ENCODE measurements at regions not wholly inside any gene's neighbourhood (a gene's known extent, or its start where the extent isn't known, plus 50 kb on each side); places are given as distances from the start of the nearest gene placed in this dataset.
"Not testable (repeated sequence)": the region's sequence is repeated elsewhere in the genome, so short reads cannot be mapped to it uniquely, and the experiment has no call there.

DNA sequence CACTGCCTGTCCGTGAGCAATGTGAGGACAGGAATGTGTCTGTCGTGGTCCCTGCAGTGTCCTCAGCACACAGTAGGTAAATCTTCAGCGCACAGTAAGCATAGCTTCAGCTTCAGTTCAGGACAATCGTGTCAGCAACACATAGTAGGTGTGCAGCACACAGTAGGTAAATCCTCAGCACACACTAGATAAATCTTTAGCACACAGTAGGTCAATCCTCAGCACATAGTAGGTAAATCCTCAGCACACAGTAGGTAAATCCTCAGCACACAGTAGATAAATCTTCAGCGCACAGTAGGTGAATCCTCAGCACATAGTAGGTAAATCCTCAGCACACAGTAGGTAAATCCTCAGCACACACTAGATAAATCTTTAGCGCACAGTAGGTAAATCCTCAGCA, 102.4 kb downstream of the MICALL2 start:
- H3K4me1 ChIP-seq (ENCODE audit: control insufficient read depth, insufficient read depth, low read length); H3K27me3 ChIP-seq (ENCODE audit: control insufficient read depth, insufficient read depth, low read length); H3K9ac ChIP-seq (ENCODE audit: low read depth, low read length); H3K9me3 ChIP-seq (ENCODE audit: control insufficient read depth, insufficient read depth, low read length); H3K36me3 ChIP-seq (ENCODE audit: control insufficient read depth, insufficient read depth, low read length); H3K27ac ChIP-seq (ENCODE audit: low read depth, low read length); H3K4me3 ChIP-seq (ENCODE audit: low read depth, low read length): not testable (repeated sequence)

GRCh38 chr7:1357260-1357600, 102.0 kb downstream of the MICALL2 start:
- not testable (repeated sequence) for H3K9me3 ChIP-seq (ENCODE audit: control insufficient read depth, insufficient read depth, low read length); H3K4me3 ChIP-seq (ENCODE audit: low read depth, low read length); H3K27ac ChIP-seq (ENCODE audit: low read depth, low read length); H3K36me3 ChIP-seq (ENCODE audit: control insufficient read depth, insufficient read depth, low read length); H3K27me3 ChIP-seq (ENCODE audit: control insufficient read depth, insufficient read depth, low read length); H3K4me1 ChIP-seq (ENCODE audit: control insufficient read depth, insufficient read depth, low read length); H3K9ac ChIP-seq (ENCODE audit: low read depth, low read length)

- Histone ChIP-seq H3K27ac (ENCODE audit: low read depth, low read length) (no peak overlapping the region), H3K4me3 (ENCODE audit: low read depth, low read length) (no peak overlapping the region), H3K27me3 (ENCODE audit: control insufficient read depth, insufficient read depth, low read length) (no peaks in the 10 kb centered on the region), H3K9me3 (ENCODE audit: control insufficient read depth, insufficient read depth, low read length) (no peaks in the 10 kb centered on the region), H3K9ac (ENCODE audit: low read depth, low read length) (no peak overlapping the region), H3K4me1 (ENCODE audit: control insufficient read depth, insufficient read depth, low read length) (no peaks in the 10 kb centered on the region), H3K36me3 (ENCODE audit: control insufficient read depth, insufficient read depth, low read length) (no peaks in the 10 kb centered on the region)
Measured at GRCh38 chr7:1357601-1358271, 101.5 kb downstream of the MICALL2 start.

GRCh38 chr7:1358376-1359050, 100.8 kb downstream of the MICALL2 start:
- no peaks in the 10 kb centered on the region for H3K27me3 ChIP-seq (ENCODE audit: control insufficient read depth, insufficient read depth, low read length)
- no peak overlapping the region for H3K9ac ChIP-seq (ENCODE audit: low read depth, low read length)
- no peak overlapping the region for H3K4me3 ChIP-seq (ENCODE audit: low read depth, low read length)
- H3K27ac ChIP-seq (ENCODE audit: low read depth, low read length) = no peak overlapping the region
- no peaks in the 10 kb centered on the region for H3K4me1 ChIP-seq (ENCODE audit: control insufficient read depth, insufficient read depth, low read length)
- H3K9me3 ChIP-seq (ENCODE audit: control insufficient read depth, insufficient read depth, low read length) = no peaks in the 10 kb centered on the region
- H3K36me3 ChIP-seq (ENCODE audit: control insufficient read depth, insufficient read depth, low read length) = no peaks in the 10 kb centered on the region

DNA sequence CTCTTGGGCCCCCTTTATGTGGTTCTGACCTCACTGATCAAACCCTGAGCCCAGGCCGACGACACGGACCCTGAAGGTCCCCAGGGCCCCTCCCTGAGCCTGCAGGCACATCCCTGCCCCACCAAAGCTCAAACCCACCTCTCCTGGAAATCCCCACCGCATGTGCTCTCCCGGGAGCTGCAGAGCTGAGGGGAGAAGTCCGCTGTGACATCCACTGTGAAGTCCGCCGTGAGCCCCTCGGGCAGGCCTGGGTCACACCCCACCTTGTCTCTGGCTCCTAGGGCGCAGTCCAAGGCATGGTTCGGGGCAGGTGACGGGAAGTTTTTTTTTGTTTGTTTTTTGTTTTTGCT, 100.2 kb downstream of the MICALL2 start:
- H3K27me3 ChIP-seq (ENCODE audit: control insufficient read depth, insufficient read depth, low read length) = no peaks in the 10 kb centered on the region
- H3K4me1 ChIP-seq (ENCODE audit: control insufficient read depth, insufficient read depth, low read length) = no peaks in the 10 kb centered on the region
- no peak overlapping the region for H3K4me3 ChIP-seq (ENCODE audit: low read depth, low read length)
- no peak overlapping the region for H3K27ac ChIP-seq (ENCODE audit: low read depth, low read length)
- H3K9ac ChIP-seq (ENCODE audit: low read depth, low read length) = no peak overlapping the region
- no peaks in the 10 kb centered on the region for H3K36me3 ChIP-seq (ENCODE audit: control insufficient read depth, insufficient read depth, low read length)
- no peaks in the 10 kb centered on the region for H3K9me3 ChIP-seq (ENCODE audit: control insufficient read depth, insufficient read depth, low read length)

DNA sequence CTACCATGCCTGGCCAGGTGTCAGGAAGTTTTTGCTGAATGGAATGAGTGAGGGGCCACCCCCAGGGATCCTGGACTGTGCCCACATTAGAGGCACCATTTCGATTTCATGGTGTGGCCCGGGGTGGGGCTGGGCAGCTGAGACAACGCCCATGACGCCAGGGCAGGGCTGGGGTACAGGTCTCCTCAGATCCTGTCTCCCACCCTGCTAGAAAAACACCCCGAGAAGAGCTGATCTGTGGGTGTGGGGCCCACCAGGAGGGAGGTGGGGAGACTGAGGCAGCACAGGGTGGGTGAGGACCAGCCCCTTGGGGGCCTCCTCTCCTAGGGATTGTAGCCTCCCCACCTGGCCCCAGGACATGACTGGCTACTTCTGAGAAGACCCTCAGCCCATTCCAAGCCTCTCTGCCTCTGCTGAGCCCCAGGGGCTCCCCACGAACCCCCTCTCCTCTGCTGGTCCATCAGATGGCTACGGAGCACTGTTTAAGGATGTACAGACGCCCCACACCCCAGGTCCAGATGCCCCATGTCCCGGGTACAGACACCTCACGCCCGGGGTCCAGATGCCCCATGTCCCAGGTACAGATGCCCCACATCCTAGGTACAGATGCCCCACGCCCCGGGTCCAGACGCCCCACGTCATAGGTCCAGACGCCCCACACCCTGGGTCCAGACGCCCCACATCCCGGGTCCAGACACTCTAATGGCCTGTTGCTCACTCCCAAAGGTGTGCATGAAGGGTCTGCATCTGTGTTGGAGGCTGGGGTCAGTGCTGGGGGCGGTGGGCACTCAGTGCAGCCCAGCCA, 99.4 kb downstream of the MICALL2 start:
- H3K4me3 ChIP-seq (ENCODE audit: low read depth, low read length) = no peak overlapping the region
- no peaks in the 10 kb centered on the region for H3K36me3 ChIP-seq (ENCODE audit: control insufficient read depth, insufficient read depth, low read length)
- no peak overlapping the region for H3K27ac ChIP-seq (ENCODE audit: low read depth, low read length)
- H3K9ac ChIP-seq (ENCODE audit: low read depth, low read length) = no peak overlapping the region
- no peaks in the 10 kb centered on the region for H3K4me1 ChIP-seq (ENCODE audit: control insufficient read depth, insufficient read depth, low read length)
- H3K27me3 ChIP-seq (ENCODE audit: control insufficient read depth, insufficient read depth, low read length) = no peaks in the 10 kb centered on the region
- no peaks in the 10 kb centered on the region for H3K9me3 ChIP-seq (ENCODE audit: control insufficient read depth, insufficient read depth, low read length)

- no peak overlapping the region for H3K4me3 ChIP-seq (ENCODE audit: low read depth, low read length)
- H3K9ac ChIP-seq (ENCODE audit: low read depth, low read length) = no peak overlapping the region
- no peak overlapping the region for H3K27ac ChIP-seq (ENCODE audit: low read depth, low read length)
- no peaks in the 10 kb centered on the region for H3K27me3 ChIP-seq (ENCODE audit: control insufficient read depth, insufficient read depth, low read length)
- H3K36me3 ChIP-seq (ENCODE audit: control insufficient read depth, insufficient read depth, low read length) = no peaks in the 10 kb centered on the region
- no peaks in the 10 kb centered on the region for H3K4me1 ChIP-seq (ENCODE audit: control insufficient read depth, insufficient read depth, low read length)
- H3K9me3 ChIP-seq (ENCODE audit: control insufficient read depth, insufficient read depth, low read length) = no peaks in the 10 kb centered on the region
Measured at GRCh38 chr7:1360521-1360971, 98.7 kb downstream of the MICALL2 start.

- Histone ChIP-seq H3K4me1 (ENCODE audit: control insufficient read depth, insufficient read depth, low read length) (no peaks in the 10 kb centered on the region), H3K27ac (ENCODE audit: low read depth, low read length) (no peak overlapping the region), H3K27me3 (ENCODE audit: control insufficient read depth, insufficient read depth, low read length) (no peaks in the 10 kb centered on the region), H3K9me3 (ENCODE audit: control insufficient read depth, insufficient read depth, low read length) (no peaks in the 10 kb centered on the region), H3K4me3 (ENCODE audit: low read depth, low read length) (no peak overlapping the region), H3K9ac (ENCODE audit: low read depth, low read length) (no peak overlapping the region), H3K36me3 (ENCODE audit: control insufficient read depth, insufficient read depth, low read length) (no peaks in the 10 kb centered on the region)
Measured at GRCh38 chr7:1361016-1361755, 98.1 kb downstream of the MICALL2 start.

DNA sequence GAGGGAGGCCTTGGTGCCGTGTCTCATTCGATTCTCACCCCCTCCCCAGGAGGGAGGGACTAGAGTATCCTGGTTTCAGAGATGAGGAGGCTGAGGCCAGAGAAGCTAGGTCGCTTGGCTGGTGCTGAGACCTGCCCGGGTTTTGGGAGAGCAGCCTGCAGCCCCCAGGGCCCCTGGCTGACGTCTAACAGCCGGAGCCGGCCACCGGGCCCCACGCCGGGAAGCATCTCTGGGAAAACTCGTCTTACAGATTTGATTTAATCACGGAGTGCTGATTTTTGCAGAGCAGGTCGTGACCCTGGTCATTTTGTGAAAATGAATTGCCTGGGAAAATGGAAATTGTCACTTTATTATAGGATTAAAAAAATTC, 97.5 kb downstream of the MICALL2 start:
- no peaks in the 10 kb centered on the region for H3K36me3 ChIP-seq (ENCODE audit: control insufficient read depth, insufficient read depth, low read length)
- no peak overlapping the region for H3K9ac ChIP-seq (ENCODE audit: low read depth, low read length)
- H3K4me1 ChIP-seq (ENCODE audit: control insufficient read depth, insufficient read depth, low read length) = no peaks in the 10 kb centered on the region
- no peak overlapping the region for H3K27ac ChIP-seq (ENCODE audit: low read depth, low read length)
- H3K9me3 ChIP-seq (ENCODE audit: control insufficient read depth, insufficient read depth, low read length) = no peaks in the 10 kb centered on the region
- no peak overlapping the region for H3K4me3 ChIP-seq (ENCODE audit: low read depth, low read length)
- H3K27me3 ChIP-seq (ENCODE audit: control insufficient read depth, insufficient read depth, low read length) = no peaks in the 10 kb centered on the region

GRCh38 chr7:1362301-1362700, 97.0 kb downstream of the MICALL2 start:
- Histone ChIP-seq H3K27ac (ENCODE audit: low read depth, low read length) (no peak overlapping the region), H3K27me3 (ENCODE audit: control insufficient read depth, insufficient read depth, low read length) (no peaks in the 10 kb centered on the region), H3K9me3 (ENCODE audit: control insufficient read depth, insufficient read depth, low read length) (no peaks in the 10 kb centered on the region), H3K36me3 (ENCODE audit: control insufficient read depth, insufficient read depth, low read length) (no peaks in the 10 kb centered on the region), H3K9ac (ENCODE audit: low read depth, low read length) (no peak overlapping the region), H3K4me3 (ENCODE audit: low read depth, low read length) (no peak overlapping the region), H3K4me1 (ENCODE audit: control insufficient read depth, insufficient read depth, low read length) (no peaks in the 10 kb centered on the region)

Data from HUES48 (cell line).